Natural killer cell treated with Interleukin-12 subunit alpha and Interleukin-12 subunit beta and Interleukin-15 and Interleukin-18, amount 100 ng/mL, for 72 hours (primary cell): ENCODE measurements at regions not wholly inside any gene's neighbourhood (a gene's known extent, or its start where the extent isn't known, plus 50 kb on each side); places are given as distances from the start of the nearest gene placed in this dataset.

ENCODE experiments used
- ATAC-seq, 2 donors: fragments of 150-1000 bp; cut with Tn5 transposase in 1 of 2; sonication (Bioruptor Pico), chemical (Tn5 transposase) in 1 of 2; 2 replicates each; pipeline ENCODE4 v1.10.0; 2021
- DNase-seq: peaks from one replicate; pipeline ENCODE4 v3.0.0; 2022; ENCODE audit warnings: low spot score
- H3K27ac Mint-ChIP-seq, 2 donors: 1 replicate in 1 of 2; 2 replicates in 1 of 2; pipeline ENCODE4 v1.8.0; 2022; ENCODE audit warnings: mixed read lengths in 2 of 2, mild to moderate bottlenecking in 1 of 2, moderate library complexity in 1 of 2
- H3K27me3 Mint-ChIP-seq, 2 donors: 1 replicate in 1 of 2; 2 replicates in 1 of 2; pipeline ENCODE4 v1.8.0; 2022; ENCODE audit warnings: mixed read lengths in 2 of 2
- H3K36me3 Mint-ChIP-seq: one replicate; pipeline ENCODE4 v1.8.0; 2022; ENCODE audit warnings: mixed read lengths
- H3K4me1 Mint-ChIP-seq, 2 donors: 1 replicate in 1 of 2; 2 replicates in 1 of 2; pipeline ENCODE4 v1.8.0; 2022; ENCODE audit warnings: low read depth in 2 of 2, mixed read lengths in 2 of 2, mild to moderate bottlenecking in 1 of 2
- H3K4me3 Mint-ChIP-seq: one replicate; pipeline ENCODE4 v1.8.0; 2022; ENCODE audit warnings: mixed read lengths
- H3K9me3 Mint-ChIP-seq: 2 replicates; pipeline ENCODE4 v1.8.0; 2022; ENCODE audit warnings: mixed read lengths

GRCh38 chr2:152925547-152926448 lies 207.4 kb downstream of the ARL6IP6 start:
- no peak for ATAC-seq
- no peak for DNase-seq
- no peak overlapping the region for H3K4me3 Mint-ChIP-seq
- H3K36me3 Mint-ChIP-seq, result no peaks in the 10 kb centered on the region
- no peaks in the 10 kb centered on the region for H3K4me1 Mint-ChIP-seq
- no peaks in the 10 kb centered on the region for H3K9me3 Mint-ChIP-seq
- H3K27ac Mint-ChIP-seq, result no peak overlapping the region
- H3K27me3 Mint-ChIP-seq, result no peaks in the 10 kb centered on the region

GRCh38 chr2:152924722-152925121 lies 206.3 kb downstream of the ARL6IP6 start:
- DNase-seq (no peak), ATAC-seq (no peak)
- no peaks in the 10 kb centered on the region for H3K27me3 Mint-ChIP-seq
- no peak overlapping the region for H3K4me3 Mint-ChIP-seq
- no peaks in the 10 kb centered on the region for H3K4me1 Mint-ChIP-seq
- H3K9me3 Mint-ChIP-seq, result no peaks in the 10 kb centered on the region
- H3K27ac Mint-ChIP-seq, result no peak overlapping the region
- H3K36me3 Mint-ChIP-seq, result no peaks in the 10 kb centered on the region

- Mint-ChIP-seq H3K36me3 (no peaks in the 10 kb centered on the region), H3K27ac (no peak overlapping the region), H3K27me3 (no peaks in the 10 kb centered on the region), H3K9me3 (no peaks in the 10 kb centered on the region), H3K4me1 (no peaks in the 10 kb centered on the region), H3K4me3 (no peak overlapping the region)
- DNase-seq (no peak), ATAC-seq (no peak)
Measured at GRCh38 chr2:152924219-152924618, 205.8 kb downstream of the ARL6IP6 start.

GRCh38 chr2:152920846-152921245 lies 202.4 kb downstream of the ARL6IP6 start:
- Mint-ChIP-seq H3K27me3 (peaks cover 0 to 10% of the 10 kb centered on the region in 2 donors), H3K4me3 (no peak overlapping the region), H3K36me3 (no peaks in the 10 kb centered on the region), H3K27ac (no peak overlapping the region), H3K9me3 (no peaks in the 10 kb centered on the region), H3K4me1 (no peaks in the 10 kb centered on the region)
- no peak for ATAC-seq
- DNase-seq, result no peak

GRCh38 chr2:152910970-152911369 lies 192.6 kb downstream of the ARL6IP6 start:
- no peaks in the 10 kb centered on the region for H3K4me1 Mint-ChIP-seq
- DNase-seq (no peak), ATAC-seq (no peak)
- no peaks in the 10 kb centered on the region for H3K36me3 Mint-ChIP-seq
- peaks cover 0 to 21% of the 10 kb centered on the region in 2 donors for H3K27me3 Mint-ChIP-seq
- H3K9me3 Mint-ChIP-seq, result no peaks in the 10 kb centered on the region
- no peak overlapping the region for H3K4me3 Mint-ChIP-seq
- H3K27ac Mint-ChIP-seq, result no peak overlapping the region

- peaks cover 3% of the 10 kb centered on the region for H3K9me3 Mint-ChIP-seq
- no peak overlapping the region for H3K27ac Mint-ChIP-seq
- ATAC-seq (no peak), DNase-seq (no peak)
- H3K27me3 Mint-ChIP-seq, result peaks cover 0 to 27% of the 10 kb centered on the region in 2 donors
- no peaks in the 10 kb centered on the region for H3K4me1 Mint-ChIP-seq
- H3K4me3 Mint-ChIP-seq, result no peak overlapping the region
- H3K36me3 Mint-ChIP-seq, result no peaks in the 10 kb centered on the region
Measured at GRCh38 chr2:152907046-152907445, 188.6 kb downstream of the ARL6IP6 start.

GRCh38 chr2:152894051-152894450 lies 175.6 kb downstream of the ARL6IP6 start:
- no peak overlapping the region for H3K4me3 Mint-ChIP-seq
- ATAC-seq, result no peak
- H3K36me3 Mint-ChIP-seq, result no peaks in the 10 kb centered on the region
- H3K9me3 Mint-ChIP-seq, result peaks cover 7% of the 10 kb centered on the region
- H3K4me1 Mint-ChIP-seq, result no peaks in the 10 kb centered on the region
- H3K27me3 Mint-ChIP-seq, result peaks cover 0 to 14% of the 10 kb centered on the region in 2 donors
- no peak overlapping the region for H3K27ac Mint-ChIP-seq
- DNase-seq, result no peak

GRCh38 chr2:152890736-152891135 lies 172.3 kb downstream of the ARL6IP6 start:
- H3K4me3 Mint-ChIP-seq, result no peak overlapping the region

GRCh38 chr2:152883951-152884487 lies 165.6 kb downstream of the ARL6IP6 start:
- peaks cover under 1% of the 10 kb centered on the region for H3K9me3 Mint-ChIP-seq
- H3K27me3 Mint-ChIP-seq, result peaks cover 5 to 24% of the 10 kb centered on the region in 2 donors
- no peaks in the 10 kb centered on the region for H3K4me1 Mint-ChIP-seq
- no peaks in the 10 kb centered on the region for H3K36me3 Mint-ChIP-seq
- no peak for ATAC-seq
- no peak overlapping the region for H3K4me3 Mint-ChIP-seq
- no peak overlapping the region for H3K27ac Mint-ChIP-seq
- DNase-seq, result no peak

More at GRCh38 chr2:152890736-152891135, 172.3 kb downstream of the ARL6IP6 start:
- Mint-ChIP-seq H3K4me1 (no peaks in the 10 kb centered on the region), H3K36me3 (no peaks in the 10 kb centered on the region), H3K27me3 (peaks cover 2 to 14% of the 10 kb centered on the region in 2 donors), H3K9me3 (no peaks in the 10 kb centered on the region), H3K27ac (no peak overlapping the region)
- ATAC-seq (no peak), DNase-seq (no peak)

GRCh38 chr2:152881527-152881926 lies 163.1 kb downstream of the ARL6IP6 start:
- H3K27me3 Mint-ChIP-seq, result peaks cover 2 to 13% of the 10 kb centered on the region in 2 donors
- no peak for ATAC-seq
- no peaks in the 10 kb centered on the region for H3K4me1 Mint-ChIP-seq
- H3K9me3 Mint-ChIP-seq, result peaks cover 3% of the 10 kb centered on the region
- no peaks in the 10 kb centered on the region for H3K36me3 Mint-ChIP-seq
- H3K4me3 Mint-ChIP-seq, result no peak overlapping the region
- no peak overlapping the region for H3K27ac Mint-ChIP-seq
- no peak for DNase-seq

GRCh38 chr2:152879275-152879674 lies 160.9 kb downstream of the ARL6IP6 start:
- Mint-ChIP-seq H3K4me1 (no peaks in the 10 kb centered on the region), H3K27me3 (peaks cover 0 to 24% of the 10 kb centered on the region in 2 donors), H3K36me3 (no peaks in the 10 kb centered on the region), H3K9me3 (peaks cover 3% of the 10 kb centered on the region), H3K27ac (no peak overlapping the region), H3K4me3 (no peak overlapping the region)
- DNase-seq (no peak), ATAC-seq (no peak)

- DNase-seq (no peak), ATAC-seq (no peak)
- Mint-ChIP-seq H3K4me3 (no peak overlapping the region), H3K27me3 (peaks cover 0 to 22% of the 10 kb centered on the region in 2 donors), H3K4me1 (no peaks in the 10 kb centered on the region), H3K27ac (no peak overlapping the region), H3K36me3 (no peaks in the 10 kb centered on the region), H3K9me3 (peaks cover 3% of the 10 kb centered on the region)
Measured at GRCh38 chr2:152875701-152876695, 157.6 kb downstream of the ARL6IP6 start.

- no peaks in the 10 kb centered on the region for H3K36me3 Mint-ChIP-seq
- ATAC-seq (no peak), DNase-seq (no peak)
- H3K9me3 Mint-ChIP-seq, result peaks cover 3% of the 10 kb centered on the region
- peaks cover 0 to 22% of the 10 kb centered on the region in 2 donors for H3K27me3 Mint-ChIP-seq
- no peak overlapping the region for H3K27ac Mint-ChIP-seq
- H3K4me3 Mint-ChIP-seq, result no peak overlapping the region
- no peaks in the 10 kb centered on the region for H3K4me1 Mint-ChIP-seq
Measured at GRCh38 chr2:152874955-152875354, 156.5 kb downstream of the ARL6IP6 start.
